BLaER1 (cell line): ENCODE measurements at regions not wholly inside any gene's neighbourhood (a gene's known extent, or its start where the extent isn't known, plus 50 kb on each side); places are given as distances from the start of the nearest gene placed in this dataset.
"Not testable (repeated sequence)": the region's sequence is repeated elsewhere in the genome, so short reads cannot be mapped to it uniquely, and the experiment has no call there.

Source experiments
- H3K27ac ChIP-seq: shearing (Covaris generic); formaldehyde crosslinking; 2 replicates; pipeline ENCODE4 v1.8.1; 2022
- H3K27me3 ChIP-seq: shearing (Covaris generic); formaldehyde crosslinking; 2 replicates; pipeline ENCODE4 v1.8.1; 2022
- H3K36me3 ChIP-seq: shearing (Covaris generic); formaldehyde crosslinking; 2 replicates; pipeline ENCODE4 v1.8.1; 2022
- H3K4me1 ChIP-seq: shearing (Covaris generic); formaldehyde crosslinking; 2 replicates; pipeline ENCODE4 v1.8.1; 2022
- H3K4me2 ChIP-seq: shearing (Covaris generic); formaldehyde crosslinking; 2 replicates; pipeline ENCODE4 v1.8.1; 2022
- H3K4me3 ChIP-seq: shearing (Covaris generic); formaldehyde crosslinking; 2 replicates; pipeline ENCODE4 v1.8.1; 2022
- H3K9ac ChIP-seq: shearing (Covaris generic); formaldehyde crosslinking; 2 replicates; pipeline ENCODE4 v1.8.1; 2022
- H3K9me3 ChIP-seq: shearing (Covaris generic); formaldehyde crosslinking; 2 replicates; pipeline ENCODE4 v1.8.1; 2022
- H4K20me1 ChIP-seq: shearing (Covaris generic); formaldehyde crosslinking; 2 replicates; pipeline ENCODE4 v1.8.1; 2022
- Cebpa-rat ChIP-seq: shearing (Covaris generic); IDR thresholded peaks from 2 replicates; pipeline ENCODE4 v1.8.1; 2022

DNA sequence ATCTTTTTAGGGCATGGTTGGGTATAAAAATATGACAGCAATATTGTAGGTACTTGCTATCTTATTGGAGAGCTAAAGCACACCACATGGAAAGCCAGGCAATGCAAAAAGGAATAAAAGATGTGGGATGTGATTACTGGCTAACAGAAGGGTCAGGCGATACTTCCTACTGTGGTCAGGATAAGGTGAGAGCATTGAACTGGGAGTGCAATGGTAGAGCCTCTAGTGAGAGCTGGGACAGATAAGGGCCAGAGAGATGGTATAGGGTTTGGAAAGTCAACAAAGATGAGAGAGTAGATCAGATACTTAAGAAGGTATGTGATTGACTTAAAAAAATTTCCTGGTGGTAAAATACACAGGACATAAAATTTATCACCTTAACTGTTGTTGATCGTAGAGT is 160.7 kb upstream of the MAN1A1 start:
- Histone ChIP-seq H3K9me3 (no peaks in the 10 kb centered on the region), H3K27ac (no peak overlapping the region), H3K36me3 (no peaks in the 10 kb centered on the region), H3K9ac (no peak overlapping the region), H3K27me3 (no peaks in the 10 kb centered on the region), H3K4me1 (no peaks in the 10 kb centered on the region), H4K20me1 (no peaks in the 10 kb centered on the region), H3K4me3 (no peak overlapping the region), H3K4me2 (no peak overlapping the region)
- TF ChIP-seq Cebpa-rat = no peak

DNA sequence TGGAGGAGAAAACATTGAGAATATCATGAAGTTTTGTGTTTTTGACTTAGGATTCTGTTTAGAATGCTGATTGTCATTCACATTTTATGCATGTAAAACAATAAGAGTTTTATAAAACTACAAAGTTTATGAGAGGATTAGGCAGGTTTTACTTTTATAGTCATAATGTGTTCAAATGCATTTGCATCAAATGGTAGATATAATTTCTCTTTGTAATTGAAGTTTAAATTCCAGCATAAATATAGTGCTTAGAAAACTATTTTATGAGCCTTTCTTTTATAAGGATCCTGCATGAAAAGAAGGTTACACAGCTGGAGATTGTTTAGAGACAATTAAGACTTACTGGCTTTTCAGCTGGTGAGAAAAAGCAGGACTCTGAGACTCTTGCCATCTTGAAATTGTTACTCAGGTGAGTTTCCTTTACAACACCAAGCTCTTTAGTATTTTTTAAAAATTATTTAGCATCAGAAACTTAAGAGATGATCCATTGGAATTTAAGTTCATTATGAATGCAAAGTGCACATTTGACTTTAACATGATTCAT is 157.1 kb upstream of the MAN1A1 start:
- H4K20me1 ChIP-seq = no peaks in the 10 kb centered on the region
- H3K27ac ChIP-seq = no peak overlapping the region
- no peak overlapping the region for H3K4me2 ChIP-seq
- no peaks in the 10 kb centered on the region for H3K9me3 ChIP-seq
- H3K36me3 ChIP-seq = no peaks in the 10 kb centered on the region
- H3K9ac ChIP-seq = no peak overlapping the region
- no peaks in the 10 kb centered on the region for H3K27me3 ChIP-seq
- no peak for TF ChIP-seq Cebpa-rat
- no peak overlapping the region for H3K4me3 ChIP-seq
- H3K4me1 ChIP-seq = no peaks in the 10 kb centered on the region; the same call in 1 of the 2 replicates

DNA sequence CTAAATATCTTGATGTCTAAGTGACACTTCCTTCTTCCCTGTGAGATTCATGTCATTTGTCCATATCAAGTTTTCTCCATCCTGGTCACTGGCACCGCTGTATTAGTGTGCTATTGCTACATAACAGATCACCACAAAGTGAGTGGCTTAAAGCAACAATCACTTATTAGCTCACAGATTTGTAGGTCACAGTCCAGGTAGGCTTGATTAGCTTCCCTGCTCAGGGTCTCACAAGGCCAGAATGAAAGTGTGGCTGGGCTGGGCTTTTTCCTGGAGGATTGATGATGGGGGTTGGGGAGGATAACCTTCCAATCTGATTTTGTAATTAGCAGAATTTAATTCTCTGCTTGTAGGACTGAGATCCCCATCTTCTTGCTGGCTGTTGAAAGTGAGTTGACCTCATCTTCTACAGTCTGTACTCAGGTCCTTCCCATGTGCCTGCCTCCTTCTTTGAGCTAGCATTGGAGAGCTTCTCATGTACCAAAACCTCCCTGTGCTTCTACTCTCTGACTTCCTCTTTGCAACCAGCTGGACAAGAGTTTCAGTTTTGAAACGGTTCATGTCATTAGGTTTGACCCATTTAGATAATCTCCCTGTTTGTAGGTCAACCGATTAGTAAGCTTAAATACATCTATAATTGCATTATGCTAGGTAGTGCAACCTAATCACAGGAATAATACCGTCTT is 152.4 kb upstream of the MAN1A1 start:
- Histone ChIP-seq H4K20me1 (no peaks in the 10 kb centered on the region), H3K9ac (no peak overlapping the region), H3K4me1 (no peaks in the 10 kb centered on the region; the same call in 1 of the 2 replicates), H3K27me3 (no peaks in the 10 kb centered on the region), H3K36me3 (no peaks in the 10 kb centered on the region), H3K27ac (no peak overlapping the region), H3K9me3 (no peaks in the 10 kb centered on the region), H3K4me3 (no peak overlapping the region), H3K4me2 (no peak overlapping the region)
- TF ChIP-seq Cebpa-rat = no peak

DNA sequence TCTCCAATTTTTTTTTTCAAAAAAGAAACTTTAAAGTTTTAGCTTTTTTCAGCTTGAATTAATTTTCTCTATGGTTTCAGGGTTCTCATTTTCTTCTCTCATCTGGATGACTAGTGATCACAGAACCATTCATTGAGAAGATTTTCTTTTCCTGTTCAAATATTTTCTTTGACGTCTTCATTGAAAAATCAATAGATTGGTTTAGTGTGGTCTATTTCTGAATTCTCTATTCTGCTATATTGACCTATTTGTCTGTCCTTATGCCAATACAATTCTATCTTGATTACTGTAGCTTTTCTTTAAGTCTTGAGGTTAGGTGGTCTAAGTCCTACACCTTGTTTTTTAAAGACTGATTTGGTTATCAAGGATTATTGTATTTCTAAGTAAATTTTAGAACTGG is 150.2 kb upstream of the MAN1A1 start:
- Histone ChIP-seq H3K4me2 (no peak overlapping the region), H3K36me3 (no peaks in the 10 kb centered on the region), H3K27ac (no peak overlapping the region), H3K27me3 (no peaks in the 10 kb centered on the region), H3K9ac (no peak overlapping the region), H3K4me3 (no peak overlapping the region), H3K4me1 (no peaks in the 10 kb centered on the region; the same call in 1 of the 2 replicates), H4K20me1 (no peaks in the 10 kb centered on the region), H3K9me3 (no peaks in the 10 kb centered on the region)
- TF ChIP-seq Cebpa-rat = no peak

DNA sequence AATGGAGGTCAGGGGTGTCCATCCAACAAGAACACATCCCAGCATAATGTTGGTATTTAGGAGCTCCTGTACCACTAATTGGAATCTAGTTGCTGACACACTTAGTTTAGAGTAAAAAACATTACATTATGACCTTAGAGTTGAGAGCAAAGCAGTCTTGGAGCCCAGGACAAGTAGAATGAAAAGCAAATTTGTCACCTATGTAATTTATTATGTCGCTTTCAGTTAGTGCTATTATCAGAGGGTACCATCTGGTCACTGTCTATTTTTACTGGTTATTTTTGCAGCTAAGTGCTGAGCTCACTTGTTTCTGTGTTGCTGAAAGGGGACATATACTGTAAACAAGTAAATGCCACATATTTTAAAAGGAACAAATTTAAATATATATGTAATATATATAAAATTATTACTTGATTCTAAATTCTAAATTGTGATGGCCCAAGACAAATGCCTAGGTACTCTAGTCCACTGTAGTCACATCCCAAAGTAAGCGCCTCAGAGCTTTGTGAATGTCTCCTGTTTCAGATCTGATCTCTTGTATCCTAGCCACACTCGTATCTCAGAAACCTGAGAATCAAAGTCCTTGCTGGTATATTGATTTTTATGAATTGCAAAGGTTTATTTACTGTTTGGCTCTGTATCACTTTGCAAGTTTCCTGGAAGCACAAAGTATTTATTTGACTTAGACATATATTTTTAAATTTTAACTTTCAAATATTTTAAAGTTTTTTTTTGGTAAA is 148.6 kb upstream of the MAN1A1 start:
- Histone ChIP-seq H3K4me1 (no peaks in the 10 kb centered on the region; the same call in 1 of the 2 replicates), H3K9me3 (no peaks in the 10 kb centered on the region), H4K20me1 (no peaks in the 10 kb centered on the region), H3K4me3 (no peak overlapping the region), H3K36me3 (no peaks in the 10 kb centered on the region), H3K27me3 (no peaks in the 10 kb centered on the region), H3K4me2 (no peak overlapping the region), H3K27ac (no peak overlapping the region), H3K9ac (no peak overlapping the region)
- TF ChIP-seq Cebpa-rat = no peak

DNA sequence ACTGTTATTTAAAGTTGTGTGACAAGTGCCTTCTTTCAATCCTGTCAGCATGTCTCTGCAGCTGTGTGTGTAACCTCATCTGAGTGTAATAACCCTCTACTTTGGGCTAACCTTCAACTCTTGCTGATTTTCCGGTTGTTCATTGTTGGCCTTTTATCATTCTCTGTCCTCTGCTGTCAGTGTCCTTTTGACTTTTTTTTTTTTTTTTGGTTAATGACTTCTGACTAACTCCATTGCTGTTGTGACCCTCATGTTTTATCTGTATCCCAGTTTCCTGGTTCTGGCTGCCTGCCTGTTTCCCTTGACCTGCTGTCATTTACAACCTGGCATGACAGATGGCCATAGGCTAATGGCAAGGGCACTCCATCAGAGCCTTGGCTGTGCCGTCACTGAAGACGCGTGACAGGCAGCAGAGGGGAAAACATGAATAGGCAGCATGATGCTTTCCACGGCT is 145.7 kb upstream of the MAN1A1 start:
- Histone ChIP-seq H3K4me1 (peaks cover under 1% of the 10 kb centered on the region; the same call in 1 of the 2 replicates), H3K4me3 (no peak overlapping the region), H3K9ac (no peak overlapping the region), H3K9me3 (no peaks in the 10 kb centered on the region), H3K27ac (no peak overlapping the region), H3K36me3 (no peaks in the 10 kb centered on the region), H3K27me3 (no peaks in the 10 kb centered on the region), H4K20me1 (no peaks in the 10 kb centered on the region), H3K4me2 (no peak overlapping the region)
- TF ChIP-seq Cebpa-rat = no peak

DNA sequence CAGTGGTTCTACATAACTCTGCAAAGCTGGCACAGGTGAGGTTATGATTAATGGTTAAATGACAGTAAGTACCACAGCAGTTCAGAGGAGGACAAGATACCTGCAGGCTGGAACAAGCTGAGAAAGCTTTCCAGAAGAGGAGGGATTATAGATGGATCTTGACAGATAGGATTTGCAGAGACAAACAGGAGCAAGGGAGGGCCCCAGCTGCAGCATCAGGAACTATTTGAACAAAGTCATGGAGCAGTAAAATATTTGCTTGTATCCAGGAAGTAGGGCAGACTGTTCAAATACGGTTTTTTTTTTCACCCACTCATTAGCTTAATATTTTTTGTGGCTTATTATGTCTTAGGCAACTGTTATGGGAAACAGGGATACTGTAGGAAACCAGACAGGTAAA is 144.4 kb upstream of the MAN1A1 start:
- H3K36me3 ChIP-seq = no peaks in the 10 kb centered on the region
- H3K27ac ChIP-seq = no peak overlapping the region
- no peak overlapping the region for H3K4me3 ChIP-seq
- H3K27me3 ChIP-seq = no peaks in the 10 kb centered on the region
- no peaks in the 10 kb centered on the region for H3K9me3 ChIP-seq
- TF ChIP-seq Cebpa-rat = no peak
- no peak overlapping the region for H3K4me2 ChIP-seq
- peaks cover 8% of the 10 kb centered on the region; the same call in 1 of the 2 replicates for H3K4me1 ChIP-seq
- H3K9ac ChIP-seq = no peak overlapping the region
- no peaks in the 10 kb centered on the region for H4K20me1 ChIP-seq

DNA sequence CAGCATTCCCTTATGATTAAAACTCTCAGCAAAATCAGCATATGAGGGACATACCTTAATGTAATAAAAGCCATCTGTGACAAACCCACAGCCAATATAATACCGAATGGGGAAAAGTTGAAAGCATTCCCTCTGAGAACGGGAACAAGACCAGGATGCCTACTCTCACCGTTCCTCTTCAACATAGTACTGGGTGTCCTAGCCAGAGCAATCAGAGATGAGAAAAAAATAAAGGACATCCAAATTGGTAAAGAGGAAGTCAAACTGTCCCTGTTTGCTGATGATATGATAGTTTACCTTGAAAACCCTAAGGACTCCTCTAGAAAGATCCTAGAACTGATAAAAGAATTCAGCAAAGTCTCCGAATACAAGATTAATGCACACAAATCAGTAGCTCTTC is 141.6 kb upstream of the MAN1A1 start:
- not testable (repeated sequence) for H3K9me3 ChIP-seq, H3K4me2 ChIP-seq, H3K4me3 ChIP-seq

DNA sequence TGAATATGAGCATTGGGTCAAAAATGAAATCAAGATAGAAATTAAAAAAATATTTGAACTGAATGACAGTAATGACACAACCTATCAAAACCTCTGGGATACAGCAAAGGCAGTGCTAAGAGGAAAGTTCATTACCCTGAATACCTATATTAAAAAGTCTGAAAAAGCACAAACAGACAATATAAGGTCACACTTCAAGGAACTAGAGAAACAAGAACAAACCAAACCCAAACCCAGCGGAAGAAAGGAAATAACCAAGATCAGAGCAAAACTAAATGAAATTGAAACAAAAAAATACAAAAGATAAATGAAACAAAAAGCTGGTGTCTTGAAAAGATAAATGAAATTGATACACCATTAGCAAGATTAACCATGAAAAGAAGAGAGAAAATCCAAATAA is 140.5 kb upstream of the MAN1A1 start:
- H3K4me1 ChIP-seq, H3K27me3 ChIP-seq, H3K27ac ChIP-seq, H3K4me3 ChIP-seq, H4K20me1 ChIP-seq, H3K9me3 ChIP-seq, H3K36me3 ChIP-seq, H3K9ac ChIP-seq: not testable (repeated sequence)
- peak overlapping the region; percentile 24; the same call in 1 of the 2 replicates for H3K4me2 ChIP-seq

More for the DNA sequence above, 141.6 kb upstream of the MAN1A1 start:
- H3K4me1 ChIP-seq, H4K20me1 ChIP-seq, H3K9ac ChIP-seq, H3K27me3 ChIP-seq, H3K27ac ChIP-seq, H3K36me3 ChIP-seq: not testable (repeated sequence)

DNA sequence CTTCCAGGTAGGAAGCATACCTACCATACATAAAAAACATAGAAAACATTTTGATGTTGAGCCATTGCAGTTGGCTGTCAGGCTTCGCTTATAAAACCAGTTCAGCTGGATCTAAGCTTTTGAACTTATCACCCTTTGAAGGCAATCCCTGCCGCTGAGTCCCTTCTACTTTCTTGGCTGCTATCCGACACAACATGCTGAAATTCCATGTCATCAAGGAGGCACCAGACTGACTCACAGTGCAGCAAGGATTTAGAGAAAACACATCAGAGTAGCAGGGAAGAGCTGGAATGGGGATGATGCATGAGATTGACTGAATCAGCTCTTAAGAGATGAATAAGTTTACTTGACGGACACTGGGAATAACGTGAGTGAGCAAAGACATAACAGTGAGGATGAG is 135.0 kb upstream of the MAN1A1 start:
- H3K4me1 ChIP-seq = peaks cover under 1% of the 10 kb centered on the region; the same call in 1 of the 2 replicates
- H3K36me3 ChIP-seq = no peaks in the 10 kb centered on the region
- no peaks in the 10 kb centered on the region for H3K27me3 ChIP-seq
- TF ChIP-seq Cebpa-rat = no peak
- H4K20me1 ChIP-seq = no peaks in the 10 kb centered on the region
- H3K4me3 ChIP-seq = no peak overlapping the region
- H3K27ac ChIP-seq = no peak overlapping the region
- no peak overlapping the region for H3K4me2 ChIP-seq
- no peaks in the 10 kb centered on the region for H3K9me3 ChIP-seq
- no peak overlapping the region for H3K9ac ChIP-seq
